H1 (cell line): ENCODE measurements at regions not wholly inside any gene's neighbourhood (a gene's known extent, or its start where the extent isn't known, plus 50 kb on each side); places are given as distances from the start of the nearest gene placed in this dataset.

Source experiments
- CTCF ChIA-PET: fragments of 300-600 bp; sonication (Branson Sonifier 250); formaldehyde crosslinking; loops from one replicate; lab custom pipeline; 2021; ENCODE audit not compliant: partially characterized antibody; lab: Charles Lee
- POLR2A ChIA-PET: fragments of 300-600 bp; sonication (Branson Sonifier 250); formaldehyde crosslinking; loops from one replicate; lab custom pipeline; 2021; ENCODE audit warnings: inconsistent platforms; ENCODE audit not compliant: partially characterized antibody; lab: Charles Lee
- DNase-seq, 2 experiments: peaks; one replicate each; pipeline versions ENCODE4 v3.0.0 to v3.0.0-alpha.2; 2010 to 2022; ENCODE audit warnings: low spot score in 2 of 2, low read depth in 1 of 2, mixed read lengths in 1 of 2
- FAIRE-seq: peaks from 2 replicates; lab custom pipeline; 2011; peaks lifted over from hg19 to GRCh38; lab: Jason Lieb, UNC
- H2AFZ ChIP-seq: 2 replicates; pipeline ENCODE4 v1.8.1; 2012; ENCODE audit warnings: low read length, inconsistent platforms
- H2AK5ac ChIP-seq: 2 replicates; pipeline ENCODE4 v1.6.1; 2013; ENCODE audit warnings: low read depth, low read length
- H2BK120ac ChIP-seq: replicated peaks from 2 replicates; pipeline ENCODE3; 2013; ENCODE audit warnings: low read depth, low read length, inconsistent platforms
- H2BK12ac ChIP-seq: 2 replicates; pipeline ENCODE4 v1.6.1; 2013; ENCODE audit warnings: low read depth, low read length
- H2BK15ac ChIP-seq: 2 replicates; pipeline ENCODE4 v1.6.1; 2013; ENCODE audit warnings: low read length
- H2BK20ac ChIP-seq: 2 replicates; pipeline ENCODE4 v1.6.1; 2013; ENCODE audit warnings: low read length
- H2BK5ac ChIP-seq: 2 replicates; pipeline ENCODE4 v1.6.1; 2013; ENCODE audit warnings: low read depth, low read length
- H3K14ac ChIP-seq: 2 replicates; pipeline ENCODE4 v1.6.1; 2013; ENCODE audit warnings: inconsistent platforms; ENCODE audit not compliant: insufficient read length
- H3K18ac ChIP-seq: 2 replicates; pipeline ENCODE4 v1.6.1; 2013; ENCODE audit warnings: low read length; ENCODE audit errors: extremely low read depth
- H3K23ac ChIP-seq: 2 replicates; pipeline ENCODE4 v1.6.1; 2013; ENCODE audit warnings: inconsistent platforms; ENCODE audit not compliant: insufficient read length
- H3K23me2 ChIP-seq: 2 replicates; pipeline ENCODE4 v1.6.1; 2013; ENCODE audit warnings: low read depth, low read length
- H3K27ac ChIP-seq: 2 replicates; pipeline ENCODE4 v1.6.1; 2011; ENCODE audit warnings: low read depth, low read length, inconsistent platforms
- H3K27me3 ChIP-seq, 4 experiments: replicated peaks in 1 of 4; 1 replicate in 1 of 4; 2 replicates in 3 of 4; pipeline versions ENCODE4 v1.6.1 to v1.8.1; 2011 to 2013; ENCODE audit warnings: low read length in 3 of 4, mild to moderate bottlenecking in 3 of 4, inconsistent platforms in 2 of 4, mixed read lengths in 2 of 4, moderate library complexity in 1 of 4; ENCODE audit not compliant: control insufficient read depth in 3 of 4, insufficient read depth in 3 of 4; ENCODE audit errors: extremely low read depth in 1 of 4
- H3K36me3 ChIP-seq, 4 experiments: 2 replicates each; pipeline versions ENCODE4 v1.6.1 to v1.8.1; 2011 to 2013; ENCODE audit warnings: mild to moderate bottlenecking in 4 of 4, low read length in 3 of 4, moderate library complexity in 2 of 4, control low read depth in 1 of 4, inconsistent platforms in 1 of 4; ENCODE audit not compliant: insufficient read depth in 4 of 4, control insufficient read depth in 2 of 4
- H3K4ac ChIP-seq: replicated peaks from 2 replicates; pipeline ENCODE3; 2013; ENCODE audit warnings: low read length, low read depth, mixed read lengths, inconsistent platforms; ENCODE audit not compliant: insufficient read length
- H3K4me1 ChIP-seq, 4 experiments: replicated peaks in 1 of 4; 1 replicate in 1 of 4; 2 replicates in 3 of 4; pipeline versions ENCODE4 v1.6.1 to v1.8.1; 2011 to 2013; ENCODE audit warnings: low read length in 3 of 4, inconsistent platforms in 2 of 4, mixed read lengths in 1 of 4; ENCODE audit not compliant: insufficient read depth in 4 of 4, control insufficient read depth in 3 of 4
- H3K4me2 ChIP-seq, 2 experiments: 2 replicates each; pipeline versions ENCODE4 v1.6.1 to v1.8.1; 2011 to 2013; ENCODE audit warnings: low read depth in 2 of 2, low read length in 2 of 2, control low read depth in 1 of 2, inconsistent platforms in 1 of 2, mild to moderate bottlenecking in 1 of 2; ENCODE audit not compliant: insufficient read depth in 1 of 2
- H3K4me3 ChIP-seq, 4 experiments: fragments of 200-600, 300-600 bp in 1 of 4; sonication (generic), shearing (Covaris generic), sonication (Bioruptor Twin) in 1 of 4; 2 replicates each; pipeline versions ENCODE4 v1.5.1 to v1.8.1; 2011 to 2016; ENCODE audit warnings: low read length in 4 of 4, low read depth in 3 of 4, control low read depth in 2 of 4, inconsistent platforms in 2 of 4, mild to moderate bottlenecking in 2 of 4, mixed read lengths in 1 of 4, moderate library complexity in 1 of 4; ENCODE audit not compliant: insufficient read depth in 2 of 4; ENCODE audit errors: extremely low read depth in 1 of 4
- H3K56ac ChIP-seq: replicated peaks from 2 replicates; pipeline ENCODE3; 2013; ENCODE audit warnings: low read depth, mild to moderate bottlenecking, mixed read lengths, low read length, inconsistent platforms; ENCODE audit not compliant: insufficient read length
- H3K79me1 ChIP-seq: 2 replicates; pipeline ENCODE4 v1.6.1; 2013; ENCODE audit warnings: low read depth, low read length, control low read depth
- H3K79me2 ChIP-seq, 2 experiments: 2 replicates each; pipeline versions ENCODE4 v1.6.1 to v1.8.1; 2012 to 2013; ENCODE audit warnings: low read length in 2 of 2, mild to moderate bottlenecking in 2 of 2, inconsistent platforms in 1 of 2; ENCODE audit not compliant: insufficient read depth in 2 of 2, control insufficient read depth in 1 of 2
- H3K9ac ChIP-seq, 4 experiments: replicated peaks in 1 of 4; 1 replicate in 1 of 4; 2 replicates in 3 of 4; pipeline versions ENCODE4 v1.6.1 to v1.8.1; 2011 to 2013; ENCODE audit warnings: low read depth in 3 of 4, low read length in 3 of 4, control low read depth in 2 of 4, mild to moderate bottlenecking in 2 of 4, moderate library complexity in 2 of 4, inconsistent platforms in 1 of 4; ENCODE audit errors: extremely low read depth in 1 of 4
- H3K9me3 ChIP-seq, 2 experiments: 2 replicates each; pipeline versions ENCODE4 v1.6.1 to v1.8.1; 2012 to 2013; ENCODE audit warnings: mild to moderate bottlenecking in 2 of 2, moderate library complexity in 2 of 2, control low read depth in 1 of 2, inconsistent platforms in 1 of 2, low read depth in 1 of 2, low read length in 1 of 2, mixed read lengths in 1 of 2; ENCODE audit not compliant: insufficient read depth in 2 of 2
- H4K20me1 ChIP-seq, 2 experiments: replicated peaks in 1 of 2; 2 replicates each; pipeline versions ENCODE3 to v1.8.1; 2011 to 2013; ENCODE audit warnings: inconsistent platforms in 2 of 2, low read length in 2 of 2, mild to moderate bottlenecking in 1 of 2; ENCODE audit not compliant: insufficient read depth in 2 of 2, control insufficient read depth in 1 of 2
- H4K5ac ChIP-seq: 2 replicates; pipeline ENCODE4 v1.6.1; 2013; ENCODE audit warnings: low read length, low read depth, mixed read lengths, inconsistent platforms; ENCODE audit not compliant: insufficient read length
- H4K8ac ChIP-seq: 2 replicates; pipeline ENCODE4 v1.8.0; 2013; ENCODE audit warnings: mild to moderate bottlenecking, moderate library complexity, low read length, inconsistent platforms; ENCODE audit not compliant: insufficient read depth; ENCODE audit errors: extremely low read depth
- H4K91ac ChIP-seq: replicated peaks from 2 replicates; pipeline ENCODE3; 2013; ENCODE audit warnings: low read length, mixed read lengths, inconsistent platforms; ENCODE audit not compliant: insufficient read length
- BCL11A ChIP-seq, 2 experiments: IDR thresholded peaks; one replicate each; pipeline ENCODE4 v1.6.1; 2011; ENCODE audit warnings: low read depth in 2 of 2, low read length in 2 of 2, mild to moderate bottlenecking in 2 of 2
- CBX8 ChIP-seq: fragments of 300-800, 300-1000 bp; sonication (generic); IDR thresholded peaks from 2 replicates; pipeline ENCODE4 v1.7.1; 2016; ENCODE audit warnings: low read depth, low read length, borderline replicate concordance
- CEBPB ChIP-seq: IDR thresholded peaks from 2 replicates; pipeline ENCODE4 v1.6.1; 2012; ENCODE audit warnings: low read depth, low read length
- EZH2 ChIP-seq: fragments of 200-600 bp; sonication (generic); IDR thresholded peaks from 2 replicates; pipeline ENCODE4 v1.7.1; 2012; ENCODE audit warnings: low read depth, mild to moderate bottlenecking, moderate library complexity, low read length, inconsistent platforms; ENCODE audit not compliant: severe bottlenecking
- GTF2F1 ChIP-seq: IDR thresholded peaks from 2 replicates; pipeline ENCODE4 v1.6.1; 2012; ENCODE audit warnings: low read depth, low read length, improper control_type of control experiment, borderline replicate concordance
- HDAC2 ChIP-seq, 2 experiments: fragments of 300-600 bp in 1 of 2; sonication (generic) in 1 of 2; IDR thresholded peaks; 2 replicates each; pipeline ENCODE4 v1.6.1; 2011 to 2012; ENCODE audit warnings: low read depth in 2 of 2, low read length in 2 of 2, mild to moderate bottlenecking in 2 of 2, moderate library complexity in 2 of 2, borderline replicate concordance in 1 of 2, inconsistent platforms in 1 of 2
- NRF1 ChIP-seq: IDR thresholded peaks from 2 replicates; pipeline ENCODE4 v1.6.1; 2011; ENCODE audit warnings: mild to moderate bottlenecking, low read depth, low read length, improper control_type of control experiment
- PHF8 ChIP-seq: fragments of 200-600 bp; sonication (generic); conservative IDR thresholded peaks from 2 replicates; pipeline ENCODE4 v1.7.1; 2012; ENCODE audit warnings: low read depth, mild to moderate bottlenecking, inconsistent platforms, low read length, moderate library complexity
- RNF2 ChIP-seq: fragments of 200-900, 300-1000 bp; sonication (generic); IDR thresholded peaks from 2 replicates; pipeline ENCODE4 v1.7.1; 2016; ENCODE audit warnings: borderline replicate concordance, low read depth, mild to moderate bottlenecking, antibody characterized with exemption, low read length; ENCODE audit not compliant: poor library complexity, severe bottlenecking; ENCODE audit errors: missing control alignments
- SP1 ChIP-seq: IDR thresholded peaks from 2 replicates; pipeline ENCODE4 v1.6.1; 2011; ENCODE audit warnings: low read depth, low read length
- TBP ChIP-seq: IDR thresholded peaks from 2 replicates; pipeline ENCODE4 v1.6.1; 2011; ENCODE audit warnings: low read depth, low read length, improper control_type of control experiment
- WGBS, 2 experiments: shearing (Covaris generic) in 1 of 2; methylation state at CpG; one replicate each; pipeline versions ENCODE4 v1.1.6 to v1.1.7; 2013 to 2015; ENCODE audit warnings: low lambda C conversion rate in 2 of 2, mixed read lengths in 2 of 2, inconsistent platforms in 1 of 2, low coverage in 1 of 2, missing lambda C conversion rate in 1 of 2; ENCODE audit not compliant: insufficient replicate concordance in 2 of 2, insufficient coverage in 1 of 2, insufficient read length in 1 of 2; ENCODE audit errors: extremely low coverage in 1 of 2, missing lambda C conversion rate in 1 of 2; 5-methylcytosine and 5-hydroxymethylcytosine counted together
- TF ChIP-seq, protein P1 (sequence below), 3 experiments: IDR thresholded peaks; 1 replicate in 2 of 3; 2 replicates in 1 of 3; pipeline versions ENCODE4 v1.5.1 to v1.6.1; 2011; ENCODE audit warnings: low read length in 3 of 3, mild to moderate bottlenecking in 3 of 3, inconsistent platforms in 2 of 3, low read depth in 1 of 3, moderate library complexity in 1 of 3; ENCODE audit not compliant: insufficient read depth in 1 of 3; ENCODE audit errors: control extremely low read depth in 1 of 3

DNA sequence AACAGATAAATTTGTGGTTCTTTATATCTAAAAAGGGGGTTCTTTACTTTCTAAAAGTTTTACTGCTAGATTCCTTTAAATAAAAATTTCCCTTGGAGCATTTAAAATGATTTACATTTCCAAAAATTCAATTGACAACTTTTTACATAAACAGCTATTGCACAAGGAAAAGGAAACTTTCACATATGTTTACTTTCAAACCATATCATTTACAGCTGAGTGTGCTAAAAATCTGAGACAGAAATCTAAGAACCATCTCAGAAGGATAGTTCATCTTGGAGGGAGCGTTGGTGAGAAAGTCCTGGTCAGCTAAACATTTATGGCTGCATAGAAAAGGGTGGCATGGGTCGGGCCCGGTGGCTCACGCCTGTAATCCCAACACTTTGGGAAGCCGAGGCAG is 235.4 kb downstream of the DTWD2 start:
- Histone ChIP-seq H2BK5ac (no peak overlapping the region), H2AK5ac (no peak overlapping the region), H3K79me1 (no peaks in the 10 kb centered on the region), H3K23ac (no peak overlapping the region), H3K27me3 (no peaks in the 10 kb centered on the region), H4K5ac (no peak overlapping the region), H3K27ac (no peak overlapping the region), H3K4me1 (no peaks in the 10 kb centered on the region), H2BK12ac (no peak overlapping the region), H2BK120ac (no peak overlapping the region), H3K9ac (no peak overlapping the region), H3K4ac (no peak overlapping the region), H3K9me3 (no peaks in the 10 kb centered on the region), H4K91ac (no peak overlapping the region), H3K4me3 (no peak overlapping the region), H3K56ac (no peak overlapping the region), H3K23me2 (no peaks in the 10 kb centered on the region), H3K4me2 (no peak overlapping the region), H2BK15ac (no peak overlapping the region), H3K14ac (no peak overlapping the region), H2BK20ac (no peak overlapping the region), H2AFZ (no peak overlapping the region), H3K36me3 (no peaks in the 10 kb centered on the region), H4K8ac (no peak overlapping the region), H4K20me1 (no peaks in the 10 kb centered on the region), H3K18ac (no peak overlapping the region), H3K79me2 (no peaks in the 10 kb centered on the region)
- 96% methylated on average over 5 of the region's 5 CpGs; no CpG with 5 or more reads in 1 of the 2 experiments for WGBS, 2 experiments
- DNase-seq, result no peak
- no peak for FAIRE-seq
- ChIA-PET CTCF (interaction anchor here (3.1 kb wide), 1 partner anchor 39 kb away, joined by 11 read pairs; no protein-coding TSS in a partner anchor), POLR2A (no interaction called here)
- TF ChIP-seq EZH2 (no peak), TBP (no peak), PHF8 (no peak), GTF2F1 (no peak), NRF1 (no peak), HDAC2 (IDR thresholded peaks at IDR 0.05; ENCODE audit: borderline replicate concordance in 1 of 2, low read depth in 2 of 2, low read length in 2 of 2) (no peak), CBX8 (no peak), SP1 (no peak), CEBPB (no peak), BCL11A (IDR thresholded peaks at IDR 0.05; ENCODE audit: low read depth in 2 of 2, low read length in 2 of 2) (no peak), RNF2 (no peak)
- TF ChIP-seq, protein P1, sequence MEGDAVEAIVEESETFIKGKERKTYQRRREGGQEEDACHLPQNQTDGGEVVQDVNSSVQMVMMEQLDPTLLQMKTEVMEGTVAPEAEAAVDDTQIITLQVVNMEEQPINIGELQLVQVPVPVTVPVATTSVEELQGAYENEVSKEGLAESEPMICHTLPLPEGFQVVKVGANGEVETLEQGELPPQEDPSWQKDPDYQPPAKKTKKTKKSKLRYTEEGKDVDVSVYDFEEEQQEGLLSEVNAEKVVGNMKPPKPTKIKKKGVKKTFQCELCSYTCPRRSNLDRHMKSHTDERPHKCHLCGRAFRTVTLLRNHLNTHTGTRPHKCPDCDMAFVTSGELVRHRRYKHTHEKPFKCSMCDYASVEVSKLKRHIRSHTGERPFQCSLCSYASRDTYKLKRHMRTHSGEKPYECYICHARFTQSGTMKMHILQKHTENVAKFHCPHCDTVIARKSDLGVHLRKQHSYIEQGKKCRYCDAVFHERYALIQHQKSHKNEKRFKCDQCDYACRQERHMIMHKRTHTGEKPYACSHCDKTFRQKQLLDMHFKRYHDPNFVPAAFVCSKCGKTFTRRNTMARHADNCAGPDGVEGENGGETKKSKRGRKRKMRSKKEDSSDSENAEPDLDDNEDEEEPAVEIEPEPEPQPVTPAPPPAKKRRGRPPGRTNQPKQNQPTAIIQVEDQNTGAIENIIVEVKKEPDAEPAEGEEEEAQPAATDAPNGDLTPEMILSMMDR (IDR thresholded peaks at IDR 0.05; ENCODE audit: control extremely low read depth in 1 of 3, insufficient read depth in 1 of 3, low read depth in 1 of 3, low read length in 3 of 3), result no peak
